DND-41 (cell line): ENCODE measurements at regions not wholly inside any gene's neighbourhood (a gene's known extent, or its start where the extent isn't known, plus 50 kb on each side); places are given as distances from the start of the nearest gene placed in this dataset.
"Not testable (repeated sequence)": the region's sequence is repeated elsewhere in the genome, so short reads cannot be mapped to it uniquely, and the experiment has no call there.

Experiments
- ATAC-seq: fragments of 200-7000 bp; cut with Tn5 transposase; 3 replicates; pipeline ENCODE4 v1.9.1; 2021; ENCODE audit warnings: low read depth; ENCODE audit not compliant: insufficient read depth
- DNase-seq: peaks from one replicate; pipeline ENCODE4 v3.0.0-alpha.2; 2020
- H2AFZ ChIP-seq: 2 replicates; pipeline ENCODE4 v1.6.0; 2012; ENCODE audit warnings: low read depth, low read length
- H3K27ac ChIP-seq: 2 replicates; pipeline ENCODE4 v1.5.1; 2012; ENCODE audit warnings: low read length, inconsistent platforms
- H3K27me3 ChIP-seq: fragments of 200-600 bp; sonication (generic); 2 replicates; pipeline ENCODE4 v1.6.0; 2012; ENCODE audit warnings: low read length, mild to moderate bottlenecking, inconsistent platforms; ENCODE audit not compliant: insufficient read depth, poor library complexity
- H3K36me3 ChIP-seq: 2 replicates; pipeline ENCODE4 v1.5.1; 2012; ENCODE audit warnings: low read length, inconsistent platforms; ENCODE audit not compliant: insufficient read depth
- H3K4me1 ChIP-seq: 2 replicates; pipeline ENCODE4 v1.5.1; 2012; ENCODE audit warnings: mild to moderate bottlenecking, low read length; ENCODE audit not compliant: insufficient read depth
- H3K4me2 ChIP-seq: 2 replicates; pipeline ENCODE4 v1.6.0; 2012; ENCODE audit warnings: mild to moderate bottlenecking, moderate library complexity, low read length, inconsistent platforms; ENCODE audit not compliant: insufficient read depth
- H3K4me3 ChIP-seq, 2 experiments: fragments of 200-600 bp in 1 of 2; shearing (Covaris generic) in 1 of 2; 2 replicates each; pipeline ENCODE4 v1.5.1; 2012 to 2016; ENCODE audit warnings: inconsistent platforms in 2 of 2, low read length in 2 of 2, mild to moderate bottlenecking in 2 of 2, low read depth in 1 of 2, moderate library complexity in 1 of 2
- H3K79me2 ChIP-seq: 2 replicates; pipeline ENCODE4 v1.6.0; 2012; ENCODE audit warnings: low read length, inconsistent platforms; ENCODE audit not compliant: insufficient read depth
- H3K9ac ChIP-seq: 2 replicates; pipeline ENCODE4 v1.6.0; 2012; ENCODE audit warnings: low read depth, mild to moderate bottlenecking, inconsistent platforms, low read length, moderate library complexity
- H3K9me3 ChIP-seq: 2 replicates; pipeline ENCODE4 v1.5.1; 2012; ENCODE audit warnings: low read length, moderate library complexity, mild to moderate bottlenecking, inconsistent platforms; ENCODE audit not compliant: insufficient read depth, severe bottlenecking
- H4K20me1 ChIP-seq: 2 replicates; pipeline ENCODE4 v1.6.0; 2012; ENCODE audit warnings: low read length; ENCODE audit not compliant: insufficient read depth

- H3K9ac ChIP-seq, DNase-seq, ATAC-seq, H3K79me2 ChIP-seq, H3K4me2 ChIP-seq, H3K36me3 ChIP-seq, H4K20me1 ChIP-seq, H3K4me1 ChIP-seq, H3K4me3 ChIP-seq, H3K27ac ChIP-seq, H3K9me3 ChIP-seq, H3K27me3 ChIP-seq, H2AFZ ChIP-seq: not testable (repeated sequence)
Measured at GRCh38 chr5:176035201-176035530, 67.1 kb upstream of the THOC3 start.

- H2AFZ ChIP-seq, H3K27me3 ChIP-seq, ATAC-seq, H3K27ac ChIP-seq, H4K20me1 ChIP-seq, H3K36me3 ChIP-seq, H3K4me1 ChIP-seq, H3K4me3 ChIP-seq, H3K9ac ChIP-seq, DNase-seq, H3K79me2 ChIP-seq, H3K9me3 ChIP-seq, H3K4me2 ChIP-seq: not testable (repeated sequence)
Measured at GRCh38 chr5:176035816-176036308, 67.7 kb upstream of the THOC3 start.

GRCh38 chr5:176036391-176036790 is 68.3 kb upstream of the THOC3 start:
- ATAC-seq, result not testable (repeated sequence)

GRCh38 chr5:176037190-176037589 is 69.1 kb upstream of the THOC3 start:
- ATAC-seq, H3K4me1 ChIP-seq, H3K4me2 ChIP-seq, H3K27me3 ChIP-seq, H3K79me2 ChIP-seq, H4K20me1 ChIP-seq, H3K9me3 ChIP-seq, H3K36me3 ChIP-seq, DNase-seq, H2AFZ ChIP-seq, H3K27ac ChIP-seq, H3K4me3 ChIP-seq, H3K9ac ChIP-seq: not testable (repeated sequence)

More at GRCh38 chr5:176036391-176036790, 68.3 kb upstream of the THOC3 start:
- not testable (repeated sequence) for H3K9ac ChIP-seq, H3K4me2 ChIP-seq, H3K4me1 ChIP-seq, H3K79me2 ChIP-seq, H3K27me3 ChIP-seq, H3K4me3 ChIP-seq, H3K36me3 ChIP-seq, H2AFZ ChIP-seq, H3K9me3 ChIP-seq, H4K20me1 ChIP-seq, DNase-seq, H3K27ac ChIP-seq

GRCh38 chr5:176040105-176040801 is 72.1 kb upstream of the THOC3 start:
- not testable (repeated sequence) for H3K4me3 ChIP-seq, H4K20me1 ChIP-seq, H3K4me1 ChIP-seq, DNase-seq, ATAC-seq, H2AFZ ChIP-seq, H3K27me3 ChIP-seq, H3K9ac ChIP-seq, H3K27ac ChIP-seq, H3K79me2 ChIP-seq, H3K9me3 ChIP-seq, H3K4me2 ChIP-seq, H3K36me3 ChIP-seq

- not testable (repeated sequence) for H3K4me2 ChIP-seq, H3K36me3 ChIP-seq, H3K27me3 ChIP-seq, H3K9ac ChIP-seq, DNase-seq, ATAC-seq, H3K4me3 ChIP-seq, H3K27ac ChIP-seq, H2AFZ ChIP-seq, H3K4me1 ChIP-seq, H3K79me2 ChIP-seq, H3K9me3 ChIP-seq, H4K20me1 ChIP-seq
Measured at GRCh38 chr5:176041248-176041994, 73.3 kb upstream of the THOC3 start.

GRCh38 chr5:176042020-176042658 is 74.0 kb upstream of the THOC3 start:
- not testable (repeated sequence) for H3K79me2 ChIP-seq, H3K4me2 ChIP-seq, H3K4me3 ChIP-seq, H3K9me3 ChIP-seq, H3K27ac ChIP-seq, H3K36me3 ChIP-seq, H4K20me1 ChIP-seq, DNase-seq, H3K4me1 ChIP-seq, ATAC-seq, H2AFZ ChIP-seq, H3K27me3 ChIP-seq, H3K9ac ChIP-seq

GRCh38 chr5:176043252-176043829 is 75.2 kb upstream of the THOC3 start:
- not testable (repeated sequence) for ATAC-seq, H3K4me3 ChIP-seq, H3K9me3 ChIP-seq, H3K4me2 ChIP-seq, H3K9ac ChIP-seq, H3K27me3 ChIP-seq, H3K4me1 ChIP-seq, H3K27ac ChIP-seq, DNase-seq, H3K79me2 ChIP-seq, H2AFZ ChIP-seq, H4K20me1 ChIP-seq, H3K36me3 ChIP-seq
